ENCODE measurements at regions not wholly inside any gene's neighbourhood (a gene's known extent, or its start where the extent isn't known, plus 50 kb on each side); places are given as distances from the start of the nearest gene placed in this dataset.

- Histone ChIP-seq H3K9me3 (ENCODE audit: control insufficient read depth, insufficient read depth, low read depth, low read length) (no peaks in the 10 kb centered on the region), H3K27ac (ENCODE audit: insufficient read depth, low read length) (no peak overlapping the region), H3K4me3 (replicated peaks in 1 of 4; ENCODE audit: control extremely low read depth in 1 of 4, insufficient read depth in 1 of 4, low read depth in 3 of 4, low read length in 4 of 4) (no peak overlapping the region), H3K4me2 (ENCODE audit: extremely low read depth, insufficient read depth, low read length) (no peak overlapping the region), H3K9ac (ENCODE audit: insufficient read depth, low read length) (no peak overlapping the region), H3K36me3 (ENCODE audit: control insufficient read depth, insufficient read depth, low read length) (no peaks in the 10 kb centered on the region), H3K4me1 (ENCODE audit: control insufficient read depth, extremely low read depth, insufficient read depth, low read length) (no peaks in the 10 kb centered on the region), H3K27me3 (ENCODE audit: control insufficient read depth, insufficient read depth, low read length) (peaks cover 6% of the 10 kb centered on the region), H4K20me1 (ENCODE audit: control insufficient read depth, extremely low read depth, insufficient read depth, low read length) (no peaks in the 10 kb centered on the region), H3K79me2 (ENCODE audit: control insufficient read depth, insufficient read depth, low read length) (no peaks in the 10 kb centered on the region), H2AFZ (ENCODE audit: low read length) (no peak overlapping the region)
- DNase-seq (ENCODE audit: low read depth in 2 of 2) = no peak
- TF ChIP-seq EZH2 (IDR thresholded peaks at IDR 0.05; ENCODE audit: low read length, missing control alignments) (no peak), CTCF (conservative IDR thresholded peaks at IDR 0.05 in 1 of 2, IDR thresholded peaks at IDR 0.05 in 1 of 2; ENCODE audit: low read depth in 1 of 2, low read length in 2 of 2) (no peak)
These were observed 149.4 kb upstream of the PRMT8 start for GRCh38 chr12:3341594-3341993.

GRCh38 chr12:3342051-3342450, 149.0 kb upstream of the PRMT8 start:
- TF ChIP-seq CTCF (conservative IDR thresholded peaks at IDR 0.05 in 1 of 2, IDR thresholded peaks at IDR 0.05 in 1 of 2; ENCODE audit: low read depth in 1 of 2, low read length in 2 of 2) (peak; percentile 13 to 57), EZH2 (IDR thresholded peaks at IDR 0.05; ENCODE audit: low read length, missing control alignments) (no peak)
- Histone ChIP-seq H3K79me2 (ENCODE audit: control insufficient read depth, insufficient read depth, low read length) (no peaks in the 10 kb centered on the region), H4K20me1 (ENCODE audit: control insufficient read depth, extremely low read depth, insufficient read depth, low read length) (no peaks in the 10 kb centered on the region), H3K9me3 (ENCODE audit: control insufficient read depth, insufficient read depth, low read depth, low read length) (no peaks in the 10 kb centered on the region), H3K36me3 (ENCODE audit: control insufficient read depth, insufficient read depth, low read length) (no peaks in the 10 kb centered on the region), H3K4me1 (ENCODE audit: control insufficient read depth, extremely low read depth, insufficient read depth, low read length) (no peaks in the 10 kb centered on the region), H3K4me2 (ENCODE audit: extremely low read depth, insufficient read depth, low read length) (no peak overlapping the region), H3K4me3 (replicated peaks in 1 of 4; ENCODE audit: control extremely low read depth in 1 of 4, insufficient read depth in 1 of 4, low read depth in 3 of 4, low read length in 4 of 4) (no peak overlapping the region), H3K9ac (ENCODE audit: insufficient read depth, low read length) (no peak overlapping the region), H3K27me3 (ENCODE audit: control insufficient read depth, insufficient read depth, low read length) (peaks cover 3% of the 10 kb centered on the region), H3K27ac (ENCODE audit: insufficient read depth, low read length) (no peak overlapping the region), H2AFZ (ENCODE audit: low read length) (no peak overlapping the region)
- peak; percentile 11 to 40 for DNase-seq (ENCODE audit: low read depth in 2 of 2)

- no peak overlapping the region for H3K4me3 ChIP-seq (replicated peaks in 1 of 4; ENCODE audit: control extremely low read depth in 1 of 4, insufficient read depth in 1 of 4, low read depth in 3 of 4, low read length in 4 of 4)
- H3K27me3 ChIP-seq (ENCODE audit: control insufficient read depth, insufficient read depth, low read length) = peaks cover 6% of the 10 kb centered on the region
- H3K27ac ChIP-seq (ENCODE audit: insufficient read depth, low read length) = no peak overlapping the region
- no peak overlapping the region for H3K9ac ChIP-seq (ENCODE audit: insufficient read depth, low read length)
- H3K9me3 ChIP-seq (ENCODE audit: control insufficient read depth, insufficient read depth, low read depth, low read length) = no peaks in the 10 kb centered on the region
- H3K36me3 ChIP-seq (ENCODE audit: control insufficient read depth, insufficient read depth, low read length) = no peaks in the 10 kb centered on the region
- H3K79me2 ChIP-seq (ENCODE audit: control insufficient read depth, insufficient read depth, low read length) = no peaks in the 10 kb centered on the region
- DNase-seq (ENCODE audit: low read depth in 2 of 2) = no peak
- H3K4me2 ChIP-seq (ENCODE audit: extremely low read depth, insufficient read depth, low read length) = no peak overlapping the region
- no peaks in the 10 kb centered on the region for H3K4me1 ChIP-seq (ENCODE audit: control insufficient read depth, extremely low read depth, insufficient read depth, low read length)
- no peak overlapping the region for H2AFZ ChIP-seq (ENCODE audit: low read length)
- TF ChIP-seq EZH2 (IDR thresholded peaks at IDR 0.05; ENCODE audit: low read length, missing control alignments) (no peak), CTCF (conservative IDR thresholded peaks at IDR 0.05 in 1 of 2, IDR thresholded peaks at IDR 0.05 in 1 of 2; ENCODE audit: low read depth in 1 of 2, low read length in 2 of 2) (no peak)
- no peaks in the 10 kb centered on the region for H4K20me1 ChIP-seq (ENCODE audit: control insufficient read depth, extremely low read depth, insufficient read depth, low read length)
These were observed 142.9 kb upstream of the PRMT8 start for GRCh38 chr12:3348055-3348454.

All from fibroblast of lung (primary cell).